DND-41 (cell line): ENCODE measurements at regions not wholly inside any gene's neighbourhood (a gene's known extent, or its start where the extent isn't known, plus 50 kb on each side); places are given as distances from the start of the nearest gene placed in this dataset.

Source experiments
- CTCF ChIP-seq: IDR thresholded peaks from 2 replicates; pipeline ENCODE4 v1.5.1; 2012; ENCODE audit warnings: borderline replicate concordance, low read length, moderate library complexity, mild to moderate bottlenecking; ENCODE audit not compliant: poor library complexity, severe bottlenecking; ENCODE audit errors: extremely low read depth
- EZH2 ChIP-seq: IDR thresholded peaks from 3 replicates; pipeline ENCODE4 v1.6.1; 2012; ENCODE audit warnings: borderline replicate concordance, low read depth, mild to moderate bottlenecking, moderate library complexity, low read length, inconsistent platforms; ENCODE audit not compliant: severe bottlenecking

- no peak for TF ChIP-seq CTCF
- TF ChIP-seq EZH2 = no peak
Observed at GRCh38 chr2:157127249-157128012, 130.1 kb upstream of the GALNT5 start.
